Ovary (tissue), 3 donors: ENCODE measurements at regions not wholly inside any gene's neighbourhood (a gene's known extent, or its start where the extent isn't known, plus 50 kb on each side); places are given as distances from the start of the nearest gene placed in this dataset.

Experiments used
- EP300 ChIP-seq: sonication (generic); formaldehyde crosslinking; IDR thresholded peaks from one replicate; pipeline ENCODE4 v1.6.1; 2017; ENCODE audit warnings: antibody characterized with exemption
- POLR2A ChIP-seq: fragments of 450-650 bp; IDR thresholded peaks from one replicate; pipeline ENCODE4 v1.6.1; 2017; ENCODE audit warnings: antibody characterized with exemption, mild to moderate bottlenecking, moderate library complexity
- TF ChIP-seq, protein P1 (sequence below), 3 donors: fragments of 450-650 bp in 2 of 3; fragments of 200-600 bp in 1 of 3; IDR thresholded peaks; one replicate each; pipeline versions ENCODE4 v1.5.1 to v1.8.0; 2016 to 2022; ENCODE audit warnings: antibody characterized with exemption in 3 of 3, mild to moderate bottlenecking in 1 of 3
- donor health status: DM: no; HTN: no; CAD: no.

GRCh38 chr18:1648712-1649111, 744.0 kb downstream of the ADCYAP1 start:
- TF ChIP-seq, protein P1, sequence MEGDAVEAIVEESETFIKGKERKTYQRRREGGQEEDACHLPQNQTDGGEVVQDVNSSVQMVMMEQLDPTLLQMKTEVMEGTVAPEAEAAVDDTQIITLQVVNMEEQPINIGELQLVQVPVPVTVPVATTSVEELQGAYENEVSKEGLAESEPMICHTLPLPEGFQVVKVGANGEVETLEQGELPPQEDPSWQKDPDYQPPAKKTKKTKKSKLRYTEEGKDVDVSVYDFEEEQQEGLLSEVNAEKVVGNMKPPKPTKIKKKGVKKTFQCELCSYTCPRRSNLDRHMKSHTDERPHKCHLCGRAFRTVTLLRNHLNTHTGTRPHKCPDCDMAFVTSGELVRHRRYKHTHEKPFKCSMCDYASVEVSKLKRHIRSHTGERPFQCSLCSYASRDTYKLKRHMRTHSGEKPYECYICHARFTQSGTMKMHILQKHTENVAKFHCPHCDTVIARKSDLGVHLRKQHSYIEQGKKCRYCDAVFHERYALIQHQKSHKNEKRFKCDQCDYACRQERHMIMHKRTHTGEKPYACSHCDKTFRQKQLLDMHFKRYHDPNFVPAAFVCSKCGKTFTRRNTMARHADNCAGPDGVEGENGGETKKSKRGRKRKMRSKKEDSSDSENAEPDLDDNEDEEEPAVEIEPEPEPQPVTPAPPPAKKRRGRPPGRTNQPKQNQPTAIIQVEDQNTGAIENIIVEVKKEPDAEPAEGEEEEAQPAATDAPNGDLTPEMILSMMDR (IDR thresholded peaks at IDR 0.05), result no peak
- TF ChIP-seq POLR2A, result no peak
- no peak for TF ChIP-seq EP300
